GM18520 (cell line): ENCODE measurements at regions not wholly inside any gene's neighbourhood (a gene's known extent, or its start where the extent isn't known, plus 50 kb on each side); places are given as distances from the start of the nearest gene placed in this dataset.

Source experiments
- ATAC-seq: cut with Tn5 transposase; IDR thresholded peaks from one replicate; pipeline ENCODE4 v1.9.1; 2021; ENCODE audit not compliant: unreplicated experiment

- ATAC-seq: no peak
Observed at GRCh38 chr3:83513051-83513450, 1445.7 kb upstream of the CADM2 start.

GRCh38 chr3:83513677-83514076, 1445.1 kb upstream of the CADM2 start:
- ATAC-seq: no peak

GRCh38 chr3:83514130-83514914, 1444.5 kb upstream of the CADM2 start:
- no peak for ATAC-seq

- ATAC-seq: no peak
Observed at GRCh38 chr3:83515123-83515522, 1443.7 kb upstream of the CADM2 start.

GRCh38 chr3:83523470-83524073, 1435.2 kb upstream of the CADM2 start:
- peak; percentile 56 for ATAC-seq

- no peak for ATAC-seq
Observed at GRCh38 chr3:83524901-83525300, 1433.9 kb upstream of the CADM2 start.

GRCh38 chr3:83559082-83559481, 1399.7 kb upstream of the CADM2 start:
- ATAC-seq: no peak

GRCh38 chr3:83567935-83568334, 1390.9 kb upstream of the CADM2 start:
- no peak for ATAC-seq

GRCh38 chr3:83581546-83581945, 1377.2 kb upstream of the CADM2 start:
- no peak for ATAC-seq

- ATAC-seq: no peak
Observed at GRCh38 chr3:83601704-83602103, 1357.1 kb upstream of the CADM2 start.

GRCh38 chr3:83622526-83622925, 1336.3 kb upstream of the CADM2 start:
- ATAC-seq: no peak

GRCh38 chr3:83625261-83625660, 1333.5 kb upstream of the CADM2 start:
- no peak for ATAC-seq

- ATAC-seq: no peak
Observed at GRCh38 chr3:83628471-83628870, 1330.3 kb upstream of the CADM2 start.

- no peak for ATAC-seq
Observed at GRCh38 chr3:83632526-83632925, 1326.3 kb upstream of the CADM2 start.

GRCh38 chr3:83633758-83634157, 1325.0 kb upstream of the CADM2 start:
- no peak for ATAC-seq

GRCh38 chr3:83649692-83650091, 1309.1 kb upstream of the CADM2 start:
- ATAC-seq: no peak

- ATAC-seq: no peak
Observed at GRCh38 chr3:83655083-83655482, 1303.7 kb upstream of the CADM2 start.

GRCh38 chr3:83662381-83662960, 1296.3 kb upstream of the CADM2 start:
- ATAC-seq: no peak

GRCh38 chr3:83670416-83670815, 1288.4 kb upstream of the CADM2 start:
- no peak for ATAC-seq

GRCh38 chr3:83683937-83684598, 1274.7 kb upstream of the CADM2 start:
- ATAC-seq: no peak

- ATAC-seq: no peak
Observed at GRCh38 chr3:83706669-83707068, 1252.1 kb upstream of the CADM2 start.

GRCh38 chr3:83715307-83715706, 1243.5 kb upstream of the CADM2 start:
- ATAC-seq: no peak
